GM19239 (cell line): ENCODE measurements at regions not wholly inside any gene's neighbourhood (a gene's known extent, or its start where the extent isn't known, plus 50 kb on each side); places are given as distances from the start of the nearest gene placed in this dataset.

Experiments used
- DNase-seq: peaks from one replicate; pipeline ENCODE4 v3.0.0; 2011; ENCODE audit warnings: low spot score; ENCODE audit not compliant: insufficient read length
- FAIRE-seq: peaks from 2 replicates; lab custom pipeline; 2011; peaks lifted over from hg19 to GRCh38; lab: Jason Lieb, UNC

DNA sequence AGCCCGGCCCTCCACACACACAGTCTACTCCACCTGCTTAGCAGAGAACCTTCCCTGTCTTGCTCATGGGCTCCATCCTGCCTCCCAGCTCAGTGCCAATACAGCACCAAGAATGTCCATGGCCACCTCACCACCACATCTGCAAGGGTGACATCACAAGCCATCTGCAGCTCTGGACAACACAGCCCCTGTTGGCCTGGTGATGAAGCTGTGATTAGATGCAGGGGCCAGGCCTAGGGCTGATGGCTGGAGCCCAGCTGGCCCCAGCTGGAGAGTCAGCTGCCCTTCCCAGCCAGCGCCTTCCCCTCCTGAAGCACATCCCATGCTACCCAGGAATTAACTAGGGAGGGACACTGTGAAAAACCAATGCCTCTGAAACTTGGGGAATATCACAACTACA, 91.1 kb downstream of the TTC32 start:
- DNase-seq = no peak
- FAIRE-seq = no peak

DNA sequence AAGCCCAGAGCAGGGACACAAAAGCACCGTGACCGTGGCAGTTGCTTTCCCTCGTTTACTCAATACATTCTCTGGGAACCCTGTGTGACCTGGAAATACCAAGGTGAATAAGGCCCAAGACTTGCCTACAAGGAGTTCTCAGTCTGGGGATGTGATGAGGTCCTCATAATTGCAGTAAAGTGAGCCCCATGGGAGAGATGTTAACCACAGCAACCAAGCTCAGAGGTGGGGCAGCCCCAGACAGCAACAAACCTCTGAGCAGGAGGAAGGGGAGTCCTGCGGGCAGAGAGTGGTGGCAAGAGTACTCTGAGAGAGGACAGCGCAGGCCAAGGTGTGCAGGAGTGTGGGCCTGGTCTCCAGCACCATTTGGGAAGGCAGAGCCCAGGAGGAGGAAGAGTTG, 91.6 kb downstream of the TTC32 start:
- DNase-seq (no peak), FAIRE-seq (no peak)

DNA sequence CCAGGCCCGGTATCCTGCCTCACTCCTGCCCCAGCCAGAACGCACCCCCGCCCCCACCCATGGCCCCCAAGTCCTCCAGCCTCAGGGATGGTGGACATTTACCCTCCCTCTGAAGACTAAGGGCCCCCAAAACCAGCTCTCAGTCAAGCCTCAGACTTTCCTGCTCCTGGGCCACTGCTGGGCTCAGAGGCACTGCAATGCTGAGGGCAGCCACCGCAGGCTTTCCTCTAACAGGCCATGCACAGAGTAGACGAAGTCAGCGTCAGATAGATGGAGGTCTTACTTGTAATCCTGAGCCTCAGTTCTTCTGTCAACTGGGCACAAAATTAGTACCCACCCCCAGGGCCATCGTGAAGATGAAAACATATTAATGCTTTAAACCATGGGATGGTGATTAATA, 92.6 kb downstream of the TTC32 start:
- FAIRE-seq (no peak), DNase-seq (no peak)

DNA sequence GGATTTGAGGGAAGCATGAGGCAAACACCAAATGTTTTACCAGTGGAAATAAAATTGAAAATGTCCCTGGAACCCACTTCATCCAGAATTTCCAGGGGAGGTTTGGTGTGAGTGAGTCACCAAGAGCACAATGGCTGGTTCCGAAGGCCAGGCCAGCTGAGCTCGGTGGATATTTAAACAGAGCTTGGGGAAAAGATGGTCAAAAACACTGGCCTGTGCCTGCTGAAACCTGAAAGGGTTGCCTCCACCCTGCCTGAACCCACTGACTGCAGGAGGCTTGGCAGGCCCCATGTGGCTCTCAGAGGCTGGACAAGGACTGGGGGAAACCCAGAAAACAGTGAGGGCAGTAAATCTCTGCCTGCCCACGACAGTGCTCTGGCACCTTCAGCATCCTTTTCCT, 93.9 kb downstream of the TTC32 start:
- FAIRE-seq (no peak), DNase-seq (no peak)

DNA sequence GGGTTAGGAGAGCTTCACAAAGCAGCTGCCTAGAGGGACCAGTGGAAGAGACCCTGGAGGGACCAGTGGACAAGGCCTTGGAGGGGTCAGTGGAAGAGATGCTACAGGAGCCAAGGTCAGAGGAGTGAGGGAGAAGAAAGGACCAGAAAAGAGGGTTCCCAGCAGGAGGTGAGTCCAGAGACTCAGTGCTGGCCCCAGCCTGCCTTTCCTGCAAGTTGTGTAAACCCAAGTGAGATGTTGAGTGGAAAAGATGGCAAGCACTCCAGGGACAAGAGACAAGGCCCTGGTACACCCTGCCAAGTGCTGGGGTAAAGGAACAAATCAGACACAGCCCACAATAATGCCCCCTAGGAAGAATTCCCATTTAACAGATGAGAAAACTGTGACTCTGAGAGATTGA, 94.4 kb downstream of the TTC32 start:
- FAIRE-seq = no peak
- DNase-seq = no peak

DNA sequence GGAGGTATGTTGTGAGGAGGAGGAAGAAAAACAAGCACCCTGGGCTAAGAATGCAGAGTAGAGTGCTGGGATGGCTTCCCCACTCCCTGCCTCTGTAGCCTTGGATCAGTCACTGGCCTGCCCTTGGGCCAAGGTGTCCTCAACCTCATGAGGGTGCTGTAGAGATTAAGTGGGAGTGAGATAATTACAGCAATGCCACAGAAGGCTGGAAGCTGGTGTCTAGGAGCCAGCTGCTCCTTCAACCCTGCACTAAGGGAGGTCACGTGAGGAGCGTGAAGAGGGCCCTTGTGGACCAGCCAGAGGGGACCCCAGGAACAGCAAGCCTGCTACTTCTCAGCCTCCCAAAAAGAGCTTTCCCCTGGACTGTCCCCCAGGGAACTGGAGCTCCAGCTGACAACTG, 95.2 kb downstream of the TTC32 start:
- DNase-seq (no peak), FAIRE-seq (no peak)

DNA sequence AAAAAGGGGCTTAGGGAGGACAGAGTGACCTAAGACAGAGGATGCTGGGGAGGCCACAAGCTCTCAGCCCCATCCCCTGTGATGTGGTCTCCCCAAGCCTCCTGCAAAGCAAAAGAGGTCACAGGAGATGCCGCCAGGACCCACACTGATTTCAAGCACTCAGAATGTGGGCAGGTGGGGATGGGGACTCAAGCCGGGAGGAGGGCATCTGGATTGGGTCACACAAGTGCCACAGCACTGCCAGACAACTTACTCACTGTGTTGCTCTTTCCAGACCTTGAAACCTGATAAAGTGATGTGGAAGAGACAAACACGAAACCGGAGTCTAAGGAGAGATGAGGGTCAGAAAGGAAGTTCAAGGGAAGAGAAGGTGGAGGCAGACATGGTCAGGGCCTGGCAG, 95.7 kb downstream of the TTC32 start:
- FAIRE-seq = no peak

DNA sequence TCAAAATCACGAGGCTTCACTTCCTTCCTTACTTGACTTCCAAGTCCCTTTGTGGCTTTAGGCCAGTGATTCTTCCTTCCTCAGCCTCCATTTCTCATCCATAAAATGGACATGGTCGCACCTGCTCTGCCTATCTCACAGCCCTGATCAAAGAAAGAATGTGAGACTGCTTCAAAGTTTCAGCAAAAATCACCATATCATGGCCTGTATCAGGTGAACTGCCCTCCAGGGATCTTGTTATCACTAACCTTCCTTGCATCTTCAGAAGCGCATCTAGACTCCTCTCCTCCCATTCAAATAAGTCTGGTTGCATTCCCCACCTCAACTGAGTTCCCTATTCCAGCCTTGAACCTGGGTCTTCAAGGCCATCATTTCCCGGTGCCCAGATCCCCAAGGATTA, 96.5 kb downstream of the TTC32 start:
- no peak for FAIRE-seq
- no peak for DNase-seq

More for the DNA sequence above, 95.7 kb downstream of the TTC32 start:
- DNase-seq = no peak

DNA sequence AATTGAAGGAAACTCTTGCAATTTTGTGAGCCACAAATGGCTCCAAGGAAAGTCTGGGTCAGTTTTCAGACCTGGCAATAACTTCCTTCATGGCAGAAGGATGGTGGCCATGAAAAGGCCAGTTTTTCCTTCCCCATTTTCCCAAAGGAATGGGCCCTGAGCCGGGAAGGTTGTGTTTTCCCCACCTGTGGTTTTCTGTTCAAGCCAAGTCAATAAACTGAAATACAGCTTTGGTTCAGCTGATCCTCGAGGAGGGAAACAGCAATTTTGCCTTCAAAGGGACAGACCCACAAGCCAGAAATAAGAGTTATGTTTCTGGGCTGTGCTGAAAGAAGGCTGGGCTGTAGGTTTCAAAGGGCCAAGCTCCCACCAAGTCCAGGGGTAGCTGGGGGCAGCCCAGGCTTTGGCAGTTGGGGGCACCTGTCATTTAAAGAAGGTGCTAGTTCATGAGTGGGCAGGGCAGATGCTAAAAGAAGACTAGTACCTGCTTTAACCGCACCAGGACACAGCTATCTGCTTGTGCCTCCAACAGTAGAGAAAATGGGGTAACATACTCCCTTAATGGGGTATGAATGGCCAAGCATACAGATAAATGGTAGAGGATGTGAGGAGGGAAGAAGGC, 97.0 kb downstream of the TTC32 start:
- FAIRE-seq = no peak

DNA sequence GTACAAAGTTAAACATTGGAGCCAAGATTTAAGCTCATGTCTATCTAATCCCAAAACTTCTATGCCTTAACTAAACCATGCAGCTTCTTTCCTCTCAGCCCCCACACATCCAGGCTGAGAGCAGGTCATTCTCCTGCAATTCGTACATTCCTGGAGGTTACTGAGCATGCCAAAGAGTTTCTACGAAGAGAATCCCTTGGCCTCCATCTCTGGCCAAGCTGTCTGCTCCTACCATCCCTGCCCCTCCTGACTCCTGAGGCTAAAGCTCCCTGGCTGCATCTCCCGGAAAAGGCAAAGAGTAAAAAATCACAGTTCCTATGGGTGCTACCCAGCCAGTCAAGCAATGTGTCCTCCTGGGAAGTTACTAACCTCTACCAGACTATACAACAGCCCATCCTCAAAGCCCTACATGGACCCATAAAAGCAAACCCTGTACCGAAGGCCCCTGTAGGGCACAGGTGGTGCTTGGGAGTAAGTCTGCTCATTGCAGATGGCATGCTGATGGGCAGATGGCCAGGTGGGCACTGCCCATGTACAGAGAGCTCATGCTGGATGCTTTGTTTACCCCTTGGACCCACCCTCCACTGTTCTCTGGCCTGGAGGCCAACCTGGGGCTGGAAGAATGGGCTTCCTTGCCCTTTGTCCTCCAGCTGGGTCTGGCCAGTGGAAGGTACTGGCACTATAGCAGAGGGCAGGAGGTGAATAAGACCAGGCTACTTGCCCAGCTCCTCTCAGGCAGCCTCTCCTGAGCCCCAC, 99.5 kb downstream of the TTC32 start:
- FAIRE-seq (no peak), DNase-seq (no peak)

More for the DNA sequence above, 97.0 kb downstream of the TTC32 start:
- DNase-seq = no peak

DNA sequence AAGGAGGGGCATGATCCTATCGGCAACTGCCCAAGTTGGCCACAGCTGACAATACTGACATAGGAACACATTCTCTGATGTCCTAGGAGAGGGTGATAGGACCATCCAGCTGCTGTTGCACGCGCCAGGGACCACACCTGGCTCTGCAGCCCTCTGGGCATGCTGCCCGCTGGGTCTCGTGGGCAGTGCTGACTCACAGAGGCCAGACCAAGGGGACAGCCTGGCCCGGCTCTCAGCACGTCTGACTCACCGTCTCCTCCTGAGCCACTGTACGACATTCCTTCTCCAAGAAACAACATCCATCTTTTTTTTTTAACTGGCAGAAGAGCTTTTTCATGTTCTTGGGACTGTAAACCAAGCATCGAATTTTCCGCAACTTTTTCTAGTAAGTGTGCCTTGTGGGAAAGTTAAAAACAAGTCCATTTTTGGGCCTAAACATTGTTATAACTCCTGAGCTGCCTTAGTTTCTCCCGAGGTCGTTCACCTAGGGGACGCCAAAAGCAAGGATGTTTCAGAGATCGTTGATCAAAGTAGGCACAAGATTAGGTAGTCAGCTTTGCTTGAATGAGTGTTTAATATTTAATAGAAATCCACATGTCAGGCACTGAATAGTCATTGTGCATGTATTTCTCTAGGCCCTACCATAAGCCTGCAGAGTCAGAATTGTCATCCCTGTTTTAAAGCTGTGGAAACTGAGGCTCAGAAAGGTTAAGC, 100.3 kb downstream of the TTC32 start:
- FAIRE-seq (no peak), DNase-seq (no peak)

DNA sequence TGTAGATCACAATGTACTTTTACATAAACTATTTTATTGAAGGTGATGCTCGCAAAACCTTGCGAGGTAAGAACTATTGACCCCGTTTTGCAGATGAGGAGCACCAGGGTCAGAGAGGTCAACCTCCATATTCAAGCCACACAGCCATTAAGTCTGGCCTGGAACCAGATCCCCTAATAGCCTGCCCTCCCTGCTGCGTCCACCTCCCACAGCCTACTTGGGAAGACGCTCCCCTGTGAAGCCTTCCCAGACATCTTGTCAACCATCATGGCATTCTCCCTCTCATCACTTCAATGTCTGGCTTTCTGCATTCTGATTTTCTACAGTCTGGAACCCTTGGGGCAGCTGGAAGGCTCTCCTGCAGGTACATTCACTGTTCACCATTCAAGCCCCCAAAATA, 101.0 kb downstream of the TTC32 start:
- DNase-seq (no peak), FAIRE-seq (no peak)

DNA sequence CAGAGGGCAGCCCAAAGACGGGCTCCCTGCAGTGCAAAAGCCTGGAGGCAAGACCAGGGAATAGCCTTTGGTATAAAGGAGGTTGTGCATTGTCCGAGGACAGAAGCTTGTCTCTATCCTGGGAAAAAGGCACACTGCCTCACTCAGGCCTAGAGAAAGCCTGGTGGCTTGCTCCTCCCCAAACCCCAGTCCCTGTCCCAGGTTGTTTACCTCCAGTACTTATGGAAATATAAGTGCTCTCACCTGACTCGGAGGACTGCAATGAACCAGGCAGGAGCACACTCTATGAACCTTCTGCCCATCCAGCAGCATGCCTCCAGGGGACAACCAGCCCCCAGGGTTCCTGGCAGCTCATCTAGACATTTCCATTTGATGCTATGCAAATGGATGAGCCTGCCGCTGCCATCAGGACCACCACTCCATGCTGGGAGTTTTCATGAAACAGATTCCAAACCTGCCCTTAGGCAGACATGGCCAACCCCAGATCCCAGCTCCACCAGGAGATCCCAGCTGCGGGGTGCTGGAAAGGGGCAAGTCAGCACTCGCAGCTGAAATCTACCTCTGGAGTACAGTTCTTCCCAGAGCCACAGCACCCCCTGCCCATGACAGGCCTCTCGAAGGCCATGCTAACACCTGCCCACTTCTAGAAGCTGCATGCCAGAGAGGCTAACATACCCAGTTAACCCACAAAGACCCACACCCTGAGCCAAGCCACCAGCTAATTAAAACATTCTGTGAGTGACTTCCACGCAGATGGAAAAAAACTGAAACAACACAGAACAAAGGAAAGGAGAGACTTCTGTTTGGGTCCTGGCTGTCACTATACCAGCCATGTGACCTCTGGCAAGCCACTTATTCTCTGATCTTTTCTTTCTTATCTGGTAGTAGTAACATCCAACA, 101.7 kb downstream of the TTC32 start:
- no peak for DNase-seq
- no peak for FAIRE-seq

DNA sequence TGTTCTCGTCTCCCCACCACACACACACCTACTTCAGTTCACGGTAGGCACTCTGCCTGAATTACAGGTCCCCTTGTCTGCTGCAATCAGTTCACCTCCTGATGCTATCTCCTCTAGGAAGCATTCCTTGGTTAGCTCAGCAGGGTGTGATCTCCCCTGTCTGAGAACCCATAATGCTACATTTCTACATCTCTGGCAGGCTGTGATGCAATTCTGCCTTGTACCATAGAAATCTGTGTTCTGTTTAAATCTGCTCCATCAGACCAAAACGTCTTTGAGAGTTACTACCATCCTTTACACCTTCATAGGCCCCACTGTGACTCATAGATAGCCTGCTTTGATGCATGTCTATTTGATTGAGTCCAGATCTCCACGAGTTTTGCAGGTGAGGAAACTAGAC, 103.9 kb downstream of the TTC32 start:
- DNase-seq = no peak
- FAIRE-seq = no peak

DNA sequence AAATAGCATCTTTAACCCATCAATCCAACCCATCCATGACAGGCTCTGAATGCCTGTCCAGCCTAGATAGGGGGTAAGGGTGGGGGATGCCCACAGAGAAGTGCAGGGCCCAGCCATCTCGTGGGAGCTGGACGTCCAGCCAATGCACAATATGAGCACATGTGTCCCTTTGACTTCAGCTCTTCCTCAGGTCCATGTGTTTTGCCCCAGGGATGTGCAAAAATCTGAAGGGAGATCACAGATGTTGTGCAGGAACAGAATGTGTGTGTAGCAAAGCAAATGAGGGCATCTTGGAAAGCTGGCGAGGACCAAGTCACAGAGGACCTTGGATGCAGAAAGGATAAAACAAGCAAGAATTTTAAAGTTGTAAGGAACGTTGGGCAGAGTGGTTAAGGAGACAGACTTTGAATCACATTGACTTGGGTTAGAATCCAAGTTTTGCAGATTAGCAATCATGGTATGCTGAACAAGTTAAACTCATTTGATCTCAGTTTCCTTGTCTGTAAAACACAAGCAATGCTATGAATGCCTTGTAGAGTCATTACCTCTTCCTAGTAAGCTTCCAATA, 104.5 kb downstream of the TTC32 start:
- no peak for DNase-seq
- FAIRE-seq = no peak

DNA sequence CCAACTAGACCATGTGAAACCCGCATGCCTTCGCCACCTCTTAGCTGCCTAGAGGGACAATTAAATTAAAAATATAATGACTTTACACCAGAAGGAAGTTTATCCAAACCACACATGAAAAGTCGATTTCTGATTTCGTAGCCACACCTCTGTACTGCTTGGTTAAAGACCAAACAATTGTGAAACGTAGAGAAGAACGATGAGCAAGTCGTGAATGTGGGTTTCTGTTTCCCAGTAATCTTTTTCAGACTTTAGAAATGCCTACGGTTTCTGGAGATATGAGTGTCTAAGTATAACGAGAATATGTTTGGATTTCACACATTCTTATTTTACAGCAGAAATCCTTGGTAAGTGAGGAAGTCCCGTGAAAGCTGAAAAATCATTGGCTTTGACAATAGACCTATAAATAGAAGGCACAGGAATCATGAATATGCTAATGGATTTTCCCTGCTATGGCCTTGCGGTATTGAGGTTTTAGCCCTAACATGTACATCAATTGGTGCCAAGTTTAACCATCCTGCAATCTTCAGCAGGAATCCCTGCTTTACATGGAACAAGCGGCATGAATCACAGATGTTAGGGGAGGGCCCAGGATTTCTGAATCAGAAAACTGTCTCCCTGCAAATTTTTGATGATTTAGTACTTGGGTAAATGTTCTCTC, 105.6 kb downstream of the TTC32 start:
- DNase-seq = no peak
- FAIRE-seq = no peak

DNA sequence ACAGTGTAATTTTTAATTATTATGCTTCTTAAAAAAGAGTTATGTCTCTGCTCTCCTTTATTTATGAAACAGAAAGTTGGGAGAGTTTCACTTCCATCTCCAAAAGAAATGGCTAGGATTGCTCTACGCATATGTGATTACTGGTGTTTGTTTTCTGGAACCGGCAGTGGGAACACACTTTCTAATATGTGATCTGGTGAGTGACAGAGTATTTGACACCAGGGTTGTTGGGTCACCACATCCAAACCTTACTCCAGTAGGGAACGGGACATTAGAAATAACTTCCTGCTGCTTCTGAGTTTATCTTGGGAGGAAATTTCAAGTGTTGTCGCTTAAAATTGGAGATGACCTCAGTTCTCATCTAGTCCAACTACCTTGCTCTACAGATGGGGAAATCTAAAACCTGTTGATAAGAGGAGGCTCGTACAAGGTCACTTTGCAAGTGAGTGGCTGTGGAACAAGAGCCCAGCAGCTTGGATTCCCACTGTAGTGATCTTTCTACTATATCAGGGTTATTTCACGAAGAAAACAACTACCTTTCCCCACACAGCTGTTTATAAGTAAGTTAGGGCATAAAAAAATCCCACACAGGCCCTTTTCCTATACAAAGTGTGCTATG, 108.5 kb downstream of the TTC32 start:
- no peak for DNase-seq
- FAIRE-seq = no peak

DNA sequence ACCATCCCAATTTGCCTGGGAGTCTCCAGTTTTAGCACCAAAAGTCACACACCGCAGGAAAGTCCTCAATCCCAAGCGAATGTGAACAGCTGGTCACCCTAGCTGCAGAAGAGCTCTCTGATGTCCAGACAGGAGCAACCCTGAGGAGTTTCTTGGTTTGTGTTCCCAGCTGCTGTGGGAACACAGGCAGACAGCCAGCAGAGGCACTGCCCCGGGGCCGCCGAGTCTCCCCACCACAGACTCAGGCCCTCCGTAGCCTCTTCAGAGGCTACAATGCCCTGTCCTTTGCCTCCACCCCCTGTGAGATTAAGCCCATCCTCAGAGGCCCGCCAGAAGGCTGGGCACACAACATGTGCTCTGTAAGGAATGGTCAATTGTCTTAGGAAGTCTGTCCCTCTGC, 111.5 kb downstream of the TTC32 start:
- no peak for DNase-seq
- no peak for FAIRE-seq

DNA sequence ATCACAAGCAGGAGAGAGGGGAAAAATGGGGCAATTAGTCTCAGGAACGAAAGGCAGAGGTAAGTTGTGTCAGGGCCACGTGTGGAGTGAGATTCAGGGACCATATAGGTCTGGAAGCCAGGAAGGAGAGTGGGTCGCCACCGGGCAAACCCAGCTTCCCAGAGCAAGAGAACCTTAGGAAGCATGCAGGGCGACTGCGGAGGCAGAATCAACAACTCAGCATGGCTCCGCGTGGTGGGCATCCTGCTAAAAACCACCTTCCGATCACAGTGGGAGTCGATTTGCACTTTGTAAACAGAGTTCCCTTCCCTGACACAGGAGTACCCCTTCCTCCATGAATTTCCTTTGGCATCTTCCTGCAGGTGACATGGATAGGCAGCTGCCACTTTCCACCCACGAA, 114.6 kb downstream of the TTC32 start:
- FAIRE-seq = no peak

More for the DNA sequence above, 114.6 kb downstream of the TTC32 start:
- DNase-seq = no peak
